ENCODE measurements at regions not wholly inside any gene's neighbourhood (a gene's known extent, or its start where the extent isn't known, plus 50 kb on each side); places are given as distances from the start of the nearest gene placed in this dataset.

- no peaks in the 10 kb centered on the region for H3K27me3 Mint-ChIP-seq (ENCODE audit: low read depth in 3 of 3)
- no peaks in the 10 kb centered on the region for H3K36me3 ChIP-seq (replicated peaks in 1 of 2; ENCODE audit: control insufficient read depth in 1 of 2, insufficient read depth in 2 of 2, low read length in 2 of 2)
- DNase-seq, result no peak
- no peaks in the 10 kb centered on the region for H3K27me3 ChIP-seq (ENCODE audit: control insufficient read depth in 2 of 2, insufficient read depth in 2 of 2, low read length in 2 of 2)
- peaks cover 0 to 3% (median 0%) of the 10 kb centered on the region in 7 donors for H3K9me3 Mint-ChIP-seq
- no peak overlapping the region for H3K4me2 ChIP-seq (replicated peaks; ENCODE audit: extremely low read depth, low read length, poor library complexity, severe bottlenecking)
- H3K27ac Mint-ChIP-seq, result no peak overlapping the region
- no peak overlapping the region for H3K4me3 Mint-ChIP-seq
- intact Hi-C loops (cut with micrococcal nuclease), result no loop called here
- H3K79me2 ChIP-seq (ENCODE audit: insufficient read depth, low read length), result no peaks in the 10 kb centered on the region
- TF ChIP-seq, protein P1, sequence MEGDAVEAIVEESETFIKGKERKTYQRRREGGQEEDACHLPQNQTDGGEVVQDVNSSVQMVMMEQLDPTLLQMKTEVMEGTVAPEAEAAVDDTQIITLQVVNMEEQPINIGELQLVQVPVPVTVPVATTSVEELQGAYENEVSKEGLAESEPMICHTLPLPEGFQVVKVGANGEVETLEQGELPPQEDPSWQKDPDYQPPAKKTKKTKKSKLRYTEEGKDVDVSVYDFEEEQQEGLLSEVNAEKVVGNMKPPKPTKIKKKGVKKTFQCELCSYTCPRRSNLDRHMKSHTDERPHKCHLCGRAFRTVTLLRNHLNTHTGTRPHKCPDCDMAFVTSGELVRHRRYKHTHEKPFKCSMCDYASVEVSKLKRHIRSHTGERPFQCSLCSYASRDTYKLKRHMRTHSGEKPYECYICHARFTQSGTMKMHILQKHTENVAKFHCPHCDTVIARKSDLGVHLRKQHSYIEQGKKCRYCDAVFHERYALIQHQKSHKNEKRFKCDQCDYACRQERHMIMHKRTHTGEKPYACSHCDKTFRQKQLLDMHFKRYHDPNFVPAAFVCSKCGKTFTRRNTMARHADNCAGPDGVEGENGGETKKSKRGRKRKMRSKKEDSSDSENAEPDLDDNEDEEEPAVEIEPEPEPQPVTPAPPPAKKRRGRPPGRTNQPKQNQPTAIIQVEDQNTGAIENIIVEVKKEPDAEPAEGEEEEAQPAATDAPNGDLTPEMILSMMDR (IDR thresholded peaks at IDR 0.05), result no peak
- H3K9me3 ChIP-seq (replicated peaks in 1 of 2; ENCODE audit: control insufficient read depth in 1 of 2, insufficient read depth in 1 of 2, low read length in 2 of 2), result peaks cover 0 to 3% of the 10 kb centered on the region in 2 donors
- H3K27ac ChIP-seq (ENCODE audit: low read depth in 1 of 2, low read length in 2 of 2), result no peak overlapping the region
- no peaks in the 10 kb centered on the region for H3K36me3 Mint-ChIP-seq
- H3K9ac ChIP-seq (ENCODE audit: insufficient read depth, low read length, poor library complexity, severe bottlenecking), result no peak overlapping the region
- no CpG with 5 or more reads among the region's 1 CpG for WGBS (ENCODE audit: insufficient coverage)
- H2AFZ ChIP-seq (ENCODE audit: insufficient read depth, low read depth, low read length, poor library complexity, severe bottlenecking), result no peak overlapping the region
- no peaks in the 10 kb centered on the region for H4K20me1 ChIP-seq (ENCODE audit: insufficient read depth, low read length)
- H3K4me1 Mint-ChIP-seq, result no peaks in the 10 kb centered on the region
- H3K4me3 ChIP-seq (replicated peaks in 1 of 3; ENCODE audit: low read depth in 2 of 3, low read length in 3 of 3), result no peak overlapping the region
- no peaks in the 10 kb centered on the region for H3K4me1 ChIP-seq (ENCODE audit: control insufficient read depth in 1 of 2, insufficient read depth in 2 of 2, low read length in 2 of 2)
Observed at GRCh38 chr13:74678308-74678965, 544.2 kb upstream of the KLF12 start.

DNA sequence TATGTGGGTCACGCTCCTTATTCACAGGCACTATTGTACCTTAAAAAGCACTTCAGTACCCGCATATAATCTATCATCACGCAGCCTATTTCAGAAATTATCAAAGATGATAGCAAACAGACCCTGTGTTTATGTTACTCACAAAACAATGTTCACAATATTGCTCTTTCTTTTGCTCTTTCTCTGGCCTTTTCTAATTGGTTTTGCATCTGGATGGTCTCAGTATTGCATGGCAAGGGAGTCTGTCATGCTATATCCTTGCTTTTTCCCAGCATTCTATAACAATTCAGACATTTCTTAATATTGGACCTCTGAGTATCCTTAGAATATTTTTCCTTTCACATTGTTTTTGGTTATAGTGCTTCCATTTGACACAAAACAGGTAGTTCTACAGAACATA is 541.8 kb upstream of the KLF12 start:
- WGBS (ENCODE audit: insufficient coverage), result 95% methylated on average over 3 of the region's 3 CpGs
- Histone ChIP-seq H3K27ac (ENCODE audit: low read depth in 1 of 2, low read length in 2 of 2) (no peak overlapping the region), H3K4me3 (replicated peaks in 1 of 3; ENCODE audit: low read depth in 2 of 3, low read length in 3 of 3) (no peak overlapping the region), H4K20me1 (ENCODE audit: insufficient read depth, low read length) (no peaks in the 10 kb centered on the region), H3K9ac (ENCODE audit: insufficient read depth, low read length, poor library complexity, severe bottlenecking) (no peak overlapping the region), H3K9me3 (replicated peaks in 1 of 2; ENCODE audit: control insufficient read depth in 1 of 2, insufficient read depth in 1 of 2, low read length in 2 of 2) (peaks cover 0 to 3% of the 10 kb centered on the region in 2 donors), H3K79me2 (ENCODE audit: insufficient read depth, low read length) (no peaks in the 10 kb centered on the region), H3K36me3 (replicated peaks in 1 of 2; ENCODE audit: control insufficient read depth in 1 of 2, insufficient read depth in 2 of 2, low read length in 2 of 2) (no peaks in the 10 kb centered on the region), H2AFZ (ENCODE audit: insufficient read depth, low read depth, low read length, poor library complexity, severe bottlenecking) (no peak overlapping the region), H3K27me3 (ENCODE audit: control insufficient read depth in 2 of 2, insufficient read depth in 2 of 2, low read length in 2 of 2) (no peaks in the 10 kb centered on the region), H3K4me2 (replicated peaks; ENCODE audit: extremely low read depth, low read length, poor library complexity, severe bottlenecking) (no peak overlapping the region), H3K4me1 (ENCODE audit: control insufficient read depth in 1 of 2, insufficient read depth in 2 of 2, low read length in 2 of 2) (no peaks in the 10 kb centered on the region)
- Mint-ChIP-seq H3K27ac (no peak overlapping the region), H3K9me3 (peaks cover 0 to 2% (median 0%) of the 10 kb centered on the region in 7 donors), H3K27me3 (ENCODE audit: low read depth in 3 of 3) (no peaks in the 10 kb centered on the region), H3K4me1 (no peaks in the 10 kb centered on the region), H3K4me3 (no peak overlapping the region), H3K36me3 (no peaks in the 10 kb centered on the region)
- intact Hi-C loops (cut with micrococcal nuclease), result no loop called here
- TF ChIP-seq, protein P1 (IDR thresholded peaks at IDR 0.05), result no peak
- DNase-seq, result no peak

Data from CD14-positive monocyte (primary cell).